Activated B cell treated with CpG ODN at 0.5 μM for 24 hours (primary cell): ENCODE measurements at regions not wholly inside any gene's neighbourhood (a gene's known extent, or its start where the extent isn't known, plus 50 kb on each side); places are given as distances from the start of the nearest gene placed in this dataset.

Experiments
- ATAC-seq: fragments of 200-7000 bp; cut with Tn5 transposase; one replicate; pipeline ENCODE4 v1.10.0; 2021; ENCODE audit warnings: low read depth, mild to moderate bottlenecking, moderate library complexity
- CTCF ChIA-PET: fragments of 350-600 bp; sonication (Branson Sonifier 250); formaldehyde crosslinking; loops from one replicate; lab custom pipeline; 2021; ENCODE audit warnings: antibody characterized with exemption; lab: Charles Lee
- POLR2A ChIA-PET: fragments of 350-600 bp; sonication (Branson Sonifier 250); formaldehyde crosslinking; loops from one replicate; lab custom pipeline; 2021; ENCODE audit warnings: antibody characterized with exemption; lab: Charles Lee
- DNase-seq: peaks from one replicate; pipeline ENCODE4 v3.0.0; 2022
- H3K27ac Mint-ChIP-seq: one replicate; pipeline ENCODE4 v1.8.0; 2020; ENCODE audit warnings: mixed read lengths
- H3K27me3 Mint-ChIP-seq: one replicate; pipeline ENCODE4 v1.8.0; 2021; ENCODE audit warnings: mixed read lengths
- H3K36me3 Mint-ChIP-seq: one replicate; pipeline ENCODE4 v1.8.0; 2021; ENCODE audit warnings: low read depth, mixed read lengths
- H3K4me1 Mint-ChIP-seq: one replicate; pipeline ENCODE4 v1.8.0; 2021; ENCODE audit warnings: mixed read lengths
- H3K4me3 Mint-ChIP-seq: one replicate; pipeline ENCODE4 v1.8.0; 2020; ENCODE audit warnings: mild to moderate bottlenecking, mixed read lengths
- H3K9me3 Mint-ChIP-seq: one replicate; pipeline ENCODE4 v1.8.0; 2020; ENCODE audit warnings: mixed read lengths
- CTCF ChIP-seq: fragments of 200-600 bp; IDR thresholded peaks from one replicate; pipeline ENCODE4 v1.8.0; 2022; ENCODE audit warnings: antibody characterized with exemption, mild to moderate bottlenecking
- intact Hi-C: fragments of 100-400 bp; cut with micrococcal nuclease; formaldehyde crosslinking; loops from one replicate; pipeline ENCODE4 v1.15.1; 2024

GRCh38 chr5:174291162-174291561, 245.7 kb downstream of the NSG2 start:
- H3K4me1 Mint-ChIP-seq = no peaks in the 10 kb centered on the region
- H3K27ac Mint-ChIP-seq = no peak overlapping the region
- ChIA-PET POLR2A (no interaction called here), CTCF (no interaction called here)
- peaks cover 10% of the 10 kb centered on the region for H3K9me3 Mint-ChIP-seq
- no peak overlapping the region for H3K4me3 Mint-ChIP-seq
- H3K27me3 Mint-ChIP-seq = no peaks in the 10 kb centered on the region
- no peaks in the 10 kb centered on the region for H3K36me3 Mint-ChIP-seq
- intact Hi-C loops = no loop called here
- DNase-seq (no peak), ATAC-seq (no peak)
- no peak for TF ChIP-seq CTCF

- H3K4me1 Mint-ChIP-seq = no peaks in the 10 kb centered on the region
- ATAC-seq = no peak
- no peak for DNase-seq
- no peak overlapping the region for H3K4me3 Mint-ChIP-seq
- intact Hi-C loops = no loop called here
- CTCF ChIA-PET = no interaction called here
- POLR2A ChIA-PET = no interaction called here
- H3K27ac Mint-ChIP-seq = no peak overlapping the region
- H3K27me3 Mint-ChIP-seq = no peaks in the 10 kb centered on the region
- H3K36me3 Mint-ChIP-seq = no peaks in the 10 kb centered on the region
- H3K9me3 Mint-ChIP-seq = peaks cover 11% of the 10 kb centered on the region
- no peak for TF ChIP-seq CTCF
Measured at GRCh38 chr5:174292348-174292747, 246.8 kb downstream of the NSG2 start.

GRCh38 chr5:174293006-174293405, 247.5 kb downstream of the NSG2 start:
- POLR2A ChIA-PET = no interaction called here
- no peak for ATAC-seq
- H3K4me1 Mint-ChIP-seq = no peaks in the 10 kb centered on the region
- H3K27ac Mint-ChIP-seq = no peak overlapping the region
- no peaks in the 10 kb centered on the region for H3K27me3 Mint-ChIP-seq
- no peak for TF ChIP-seq CTCF
- DNase-seq = no peak
- H3K4me3 Mint-ChIP-seq = no peak overlapping the region
- H3K36me3 Mint-ChIP-seq = no peaks in the 10 kb centered on the region
- intact Hi-C loops = no loop called here
- H3K9me3 Mint-ChIP-seq = peaks cover 12% of the 10 kb centered on the region
- CTCF ChIA-PET = no interaction called here

DNA sequence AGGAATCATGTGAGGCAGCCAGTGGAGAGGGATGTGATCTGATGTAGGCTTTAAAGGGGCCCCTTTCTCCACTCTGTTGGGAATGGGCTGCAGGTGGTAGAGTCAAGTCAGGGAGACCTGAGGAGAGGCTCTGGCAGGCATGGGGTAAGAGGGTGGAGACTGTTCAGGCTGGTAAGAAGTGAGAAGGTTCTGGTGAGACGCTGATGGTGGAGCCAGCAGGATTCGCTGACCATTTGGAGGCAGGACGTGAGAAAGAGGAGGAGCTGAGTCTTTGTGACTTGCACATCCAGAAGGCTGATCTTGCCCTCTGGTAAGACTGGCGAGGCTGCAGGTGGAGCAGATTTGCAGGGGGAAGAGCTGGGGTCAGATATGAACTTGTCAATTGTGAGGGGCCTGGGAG, 248.0 kb downstream of the NSG2 start:
- ChIA-PET POLR2A (no interaction called here), CTCF (no interaction called here)
- Mint-ChIP-seq H3K4me3 (no peak overlapping the region), H3K27me3 (no peaks in the 10 kb centered on the region), H3K27ac (no peak overlapping the region), H3K4me1 (no peaks in the 10 kb centered on the region), H3K36me3 (no peaks in the 10 kb centered on the region), H3K9me3 (peaks cover 12% of the 10 kb centered on the region)
- intact Hi-C loops = no loop called here
- no peak for TF ChIP-seq CTCF
- ATAC-seq = no peak
- no peak for DNase-seq

DNA sequence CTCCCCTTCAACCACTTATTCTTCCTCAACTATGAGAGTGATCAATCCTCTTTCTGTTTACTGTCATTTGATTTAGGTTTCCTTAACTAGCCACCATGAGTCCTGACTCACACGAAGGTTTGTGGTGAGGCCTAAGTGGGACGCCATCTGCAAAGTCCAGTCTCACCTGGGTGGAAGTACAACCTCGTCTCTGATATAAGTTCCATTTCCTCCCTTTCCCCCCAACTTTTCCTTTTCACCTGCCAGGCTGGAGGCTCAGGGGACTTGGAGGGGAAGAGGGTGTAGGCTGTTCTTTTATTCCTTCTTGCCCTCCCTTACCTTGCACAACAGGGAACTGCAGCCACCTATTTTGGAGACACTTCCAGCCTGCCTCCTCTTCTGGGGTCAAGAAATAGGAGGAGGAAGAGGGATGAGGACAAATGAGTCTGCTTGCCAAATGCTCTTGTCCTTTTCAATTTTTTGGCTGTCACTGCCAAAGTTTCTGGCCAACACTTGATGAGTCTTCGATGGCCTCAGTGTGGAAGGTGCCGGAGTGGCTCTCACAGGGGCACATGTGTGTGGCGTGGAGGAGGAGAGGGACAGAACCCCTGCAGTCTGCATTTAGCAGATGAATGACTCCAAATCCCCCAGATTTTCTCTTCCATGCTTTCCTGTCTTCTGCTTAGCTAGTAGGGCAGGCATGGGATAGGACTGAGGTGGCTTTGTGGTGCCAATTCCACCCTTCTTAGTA, 249.6 kb downstream of the NSG2 start:
- no peaks in the 10 kb centered on the region for H3K36me3 Mint-ChIP-seq
- intact Hi-C loops = no loop called here
- ATAC-seq = no peak
- no peak for DNase-seq
- no peaks in the 10 kb centered on the region for H3K27me3 Mint-ChIP-seq
- TF ChIP-seq CTCF = no peak
- CTCF ChIA-PET = no interaction called here
- POLR2A ChIA-PET = no interaction called here
- H3K4me3 Mint-ChIP-seq = no peak overlapping the region
- no peaks in the 10 kb centered on the region for H3K4me1 Mint-ChIP-seq
- peaks cover 12% of the 10 kb centered on the region for H3K9me3 Mint-ChIP-seq
- no peak overlapping the region for H3K27ac Mint-ChIP-seq
